GM12878 (cell line): ENCODE measurements at regions not wholly inside any gene's neighbourhood (a gene's known extent, or its start where the extent isn't known, plus 50 kb on each side); places are given as distances from the start of the nearest gene placed in this dataset.

Experiments used
- ATAC-seq: fragments of 200-7000 bp; cut with Tn5 transposase; 3 replicates; pipeline ENCODE4 v1.9.1; 2020; ENCODE audit warnings: mild to moderate bottlenecking, moderate library complexity
- BruUV-seq: library from RNA; stranded (reverse); fragments of 400-500 nt; replicated peaks from 2 replicates; lab custom pipeline; 2021; lab: Mats Ljungman, UMichigan
- CTCF ChIA-PET: fragments of 300-600 bp; sonication (Branson Sonifier 250); formaldehyde crosslinking; extraction: SDS; loops from one replicate; lab custom pipeline; 2021; ENCODE audit warnings: inconsistent platforms; lab: Yijun Ruan, JAX
- POLR2A ChIA-PET: fragments of 350-600 bp; formaldehyde crosslinking; extraction: SDS; loops from one replicate; lab custom pipeline; 2021; ENCODE audit warnings: inconsistent platforms; lab: Charles Lee
- RAD21 ChIA-PET: fragments of 300-600 bp; sonication (Branson Sonifier 250); formaldehyde crosslinking; loops from one replicate; lab custom pipeline; 2023; ENCODE audit warnings: antibody characterized with exemption; ENCODE audit not compliant: unreplicated experiment; lab: Charles Lee
- SMC1A ChIA-PET: fragments of 300-600 bp; sonication (Branson Sonifier 250); formaldehyde crosslinking; loops from one replicate; lab custom pipeline; 2023; ENCODE audit not compliant: unreplicated experiment, uncharacterized antibody; lab: Charles Lee
- DNase-seq: peaks from one replicate; pipeline ENCODE4 v3.0.0-alpha.2; 2011; ENCODE audit warnings: low read depth, low spot score
- FAIRE-seq: peaks from 3 replicates; lab custom pipeline; 2011; peaks lifted over from hg19 to GRCh38; lab: Jason Lieb, UNC
- H2AFZ ChIP-seq: 2 replicates; pipeline ENCODE4 v1.6.0; 2011; ENCODE audit warnings: low read depth, low read length, control low read depth; ENCODE audit not compliant: control insufficient read depth
- H3K27ac ChIP-seq: 2 replicates; pipeline ENCODE4 v1.5.1; 2011; ENCODE audit warnings: control low read depth; ENCODE audit not compliant: control insufficient read depth, insufficient read depth
- H3K27me3 ChIP-seq, 2 experiments: replicated peaks in 1 of 2; 2 replicates each; pipeline versions ENCODE4 v1.6.0 to v1.6.1; 2011; ENCODE audit warnings: low read length in 1 of 2; ENCODE audit not compliant: control insufficient read depth in 2 of 2, insufficient read depth in 2 of 2
- H3K36me3 ChIP-seq, 2 experiments: 2 replicates each; pipeline ENCODE4 v1.5.1; 2011; ENCODE audit warnings: low read length in 1 of 2; ENCODE audit not compliant: control insufficient read depth in 2 of 2, insufficient read depth in 2 of 2
- H3K4me1 ChIP-seq: 2 replicates; pipeline ENCODE4 v1.6.1; 2011; ENCODE audit warnings: mild to moderate bottlenecking, low read length, moderate library complexity, mixed read lengths; ENCODE audit not compliant: control insufficient read depth, insufficient read depth
- H3K4me2 ChIP-seq: 2 replicates; pipeline ENCODE4 v1.6.0; 2011; ENCODE audit warnings: control low read depth; ENCODE audit not compliant: control insufficient read depth, insufficient read depth
- H3K4me3 ChIP-seq: fragments of 200-600 bp; sonication (generic); 2 replicates; pipeline ENCODE4 v1.5.1; 2016
- H3K79me2 ChIP-seq: 2 replicates; pipeline ENCODE4 v1.6.0; 2011; ENCODE audit warnings: low read length; ENCODE audit not compliant: control insufficient read depth, insufficient read depth
- H3K9ac ChIP-seq: 2 replicates; pipeline ENCODE4 v1.8.0; 2011; ENCODE audit warnings: low read length, control low read depth, mixed read lengths; ENCODE audit not compliant: control insufficient read depth, insufficient read depth
- H3K9me3 ChIP-seq: replicated peaks from 3 replicates; pipeline ENCODE4 v1.5.1; 2011; ENCODE audit warnings: mild to moderate bottlenecking, low read length; ENCODE audit not compliant: control insufficient read depth, insufficient read depth
- H4K20me1 ChIP-seq: 2 replicates; pipeline ENCODE4 v1.6.0; 2011; ENCODE audit not compliant: control insufficient read depth, insufficient read depth
- CHD1 ChIP-seq: IDR thresholded peaks from 2 replicates; pipeline ENCODE4 v1.6.1; 2012; ENCODE audit warnings: low read depth, low read length, improper control_type of control experiment
- CHD2 ChIP-seq: IDR thresholded peaks from 2 replicates; pipeline ENCODE4 v1.6.1; 2011; ENCODE audit warnings: low read depth, low read length, improper control_type of control experiment, borderline replicate concordance
- CHD4 ChIP-seq: fragments of 200-600 bp; sonication (generic); IDR thresholded peaks from 2 replicates; pipeline ENCODE4 v1.6.1; 2016; ENCODE audit warnings: mild to moderate bottlenecking
- CREB1 ChIP-seq: IDR thresholded peaks from 2 replicates; pipeline ENCODE4 v1.6.1; 2012; ENCODE audit warnings: low read depth, mild to moderate bottlenecking, inconsistent platforms
- DPF2 ChIP-seq: fragments of 450-650 bp; IDR thresholded peaks from 2 replicates; pipeline ENCODE4 v1.6.1; 2017; ENCODE audit warnings: mild to moderate bottlenecking
- HDGF ChIP-seq: fragments of 450-650 bp; IDR thresholded peaks from 2 replicates; pipeline ENCODE4 v1.6.1; 2016; ENCODE audit warnings: antibody characterized with exemption
- MTA3 ChIP-seq: IDR thresholded peaks from 2 replicates; pipeline ENCODE4 v1.6.1; 2012; ENCODE audit warnings: low read length, inconsistent platforms, borderline replicate concordance
- MXI1 ChIP-seq: fragments of 150-350 bp; IDR thresholded peaks from 2 replicates; pipeline ENCODE4 v1.6.1; 2011; ENCODE audit warnings: low read depth, mild to moderate bottlenecking, inconsistent platforms, low read length, improper control_type of control experiment
- POLR2AphosphoS5 ChIP-seq: IDR thresholded peaks from 2 replicates; pipeline ENCODE4 v1.6.1; 2011; ENCODE audit warnings: mild to moderate bottlenecking, low read length, inconsistent platforms
- SMC3 ChIP-seq: IDR thresholded peaks from 2 replicates; pipeline ENCODE4 v1.6.1; 2011; ENCODE audit warnings: low read length, improper control_type of control experiment, borderline replicate concordance
- TCF12 ChIP-seq: IDR thresholded peaks from 2 replicates; pipeline ENCODE4 v1.6.1; 2011; ENCODE audit warnings: low read depth, mild to moderate bottlenecking, low read length
- YBX1 ChIP-seq: fragments of 450-650 bp; IDR thresholded peaks from 2 replicates; pipeline ENCODE4 v1.6.1; 2016; ENCODE audit warnings: antibody characterized with exemption
- ZBED1 ChIP-seq: IDR thresholded peaks from 2 replicates; pipeline ENCODE4 v1.6.1; 2016; ENCODE audit warnings: borderline replicate concordance
- ZNF274 ChIP-seq: IDR thresholded peaks from one replicate; pipeline ENCODE4 v1.8.0; 2011; ENCODE audit not compliant: insufficient read length, insufficient read depth
- WGBS: methylation state at CpG from one replicate; pipeline ENCODE4 v1.1.6; 2016; ENCODE audit warnings: low lambda C conversion rate; ENCODE audit not compliant: insufficient replicate concordance, insufficient coverage; ENCODE audit errors: missing lambda C conversion rate; 5-methylcytosine and 5-hydroxymethylcytosine counted together
- in situ Hi-C: fragments of 300-500 bp; cut with MboI; formaldehyde crosslinking; loops from 9 replicates; pipeline ENCODE4 v1.14.3; 2018; ENCODE audit warnings: mixed read lengths
- intact Hi-C: fragments of 100-400 bp; cut with micrococcal nuclease; formaldehyde crosslinking; loops from one replicate; pipeline ENCODE4 v1.14.2; 2022; ENCODE audit not compliant: unreplicated experiment
- TF ChIP-seq, protein P1 (sequence below): fragments of 450-650 bp; conservative IDR thresholded peaks from 2 replicates; pipeline ENCODE4 v1.6.1; 2017; ENCODE audit warnings: mild to moderate bottlenecking, moderate library complexity

GRCh38 chr1:222930070-222930469 is 115.2 kb downstream of the DISP1 start (continued):
- TF ChIP-seq, protein P1, sequence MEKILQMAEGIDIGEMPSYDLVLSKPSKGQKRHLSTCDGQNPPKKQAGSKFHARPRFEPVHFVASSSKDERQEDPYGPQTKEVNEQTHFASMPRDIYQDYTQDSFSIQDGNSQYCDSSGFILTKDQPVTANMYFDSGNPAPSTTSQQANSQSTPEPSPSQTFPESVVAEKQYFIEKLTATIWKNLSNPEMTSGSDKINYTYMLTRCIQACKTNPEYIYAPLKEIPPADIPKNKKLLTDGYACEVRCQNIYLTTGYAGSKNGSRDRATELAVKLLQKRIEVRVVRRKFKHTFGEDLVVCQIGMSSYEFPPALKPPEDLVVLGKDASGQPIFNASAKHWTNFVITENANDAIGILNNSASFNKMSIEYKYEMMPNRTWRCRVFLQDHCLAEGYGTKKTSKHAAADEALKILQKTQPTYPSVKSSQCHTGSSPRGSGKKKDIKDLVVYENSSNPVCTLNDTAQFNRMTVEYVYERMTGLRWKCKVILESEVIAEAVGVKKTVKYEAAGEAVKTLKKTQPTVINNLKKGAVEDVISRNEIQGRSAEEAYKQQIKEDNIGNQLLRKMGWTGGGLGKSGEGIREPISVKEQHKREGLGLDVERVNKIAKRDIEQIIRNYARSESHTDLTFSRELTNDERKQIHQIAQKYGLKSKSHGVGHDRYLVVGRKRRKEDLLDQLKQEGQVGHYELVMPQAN = no peak

DNA sequence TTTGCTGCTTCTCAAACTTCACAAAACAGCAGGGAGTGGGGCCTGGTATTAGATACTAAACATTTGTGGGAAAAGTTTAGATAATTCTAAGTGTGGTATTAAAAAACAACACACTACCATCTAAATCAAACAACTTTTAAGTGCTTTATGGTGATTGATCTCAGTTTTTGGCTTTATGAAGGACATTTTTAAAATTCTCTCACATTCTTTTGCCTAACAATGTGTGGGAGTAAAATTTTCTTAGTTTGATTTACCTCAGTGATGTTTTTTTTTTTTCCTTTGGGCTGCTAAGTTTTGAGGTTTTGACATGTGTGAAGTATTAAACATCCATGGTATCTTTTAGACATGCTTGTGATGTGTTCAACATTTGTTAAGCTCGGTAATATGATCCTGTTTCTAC is 116.2 kb downstream of the DISP1 start:
- ATAC-seq (no peak), DNase-seq (no peak), FAIRE-seq (no peak)
- BruUV-seq = no TSS peak
- WGBS = 20% methylated on average over 1 of the region's 1 CpG
- ChIA-PET POLR2A (no interaction called here), RAD21 (no interaction called here), CTCF (interaction anchor here (1.0 to 1.3 kb wide), 2 partner anchors 10 to 138 kb away, joined by 3 read pairs; no protein-coding TSS in a partner anchor), SMC1A (no interaction called here)
- Histone ChIP-seq H3K27ac (no peak overlapping the region), H3K79me2 (no peaks in the 10 kb centered on the region), H2AFZ (no peak overlapping the region), H3K4me2 (no peak overlapping the region), H3K27me3 (no peaks in the 10 kb centered on the region), H3K4me3 (no peak overlapping the region), H3K4me1 (no peaks in the 10 kb centered on the region), H3K36me3 (no peaks in the 10 kb centered on the region), H3K9me3 (no peaks in the 10 kb centered on the region), H4K20me1 (no peaks in the 10 kb centered on the region), H3K9ac (no peak overlapping the region)
- intact Hi-C loops (no loop called here), in situ Hi-C loops (no loop called here)
- TF ChIP-seq SMC3 (no peak), POLR2AphosphoS5 (no peak), CHD4 (no peak)

DNA sequence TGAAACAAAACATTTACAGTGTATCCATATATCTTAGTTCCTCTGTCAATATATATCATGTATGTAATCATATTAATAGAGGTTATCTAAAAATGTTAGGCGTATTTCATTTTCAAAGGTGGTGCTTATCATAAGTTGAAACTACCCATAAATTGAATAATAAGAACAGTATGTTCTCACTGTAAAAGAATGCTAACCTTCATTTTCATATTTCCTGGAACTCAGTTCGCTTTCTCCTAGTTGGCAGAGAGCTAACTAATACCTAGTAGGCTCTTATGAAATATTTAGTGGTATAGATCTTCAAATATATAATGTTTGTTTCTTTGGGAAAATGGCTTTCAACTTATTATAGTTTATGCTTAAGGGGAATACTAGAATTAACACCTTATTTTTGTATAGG is 118.4 kb downstream of the DISP1 start:
- intact Hi-C loops = no loop called here
- POLR2A ChIA-PET = interaction anchor here (0.6 kb wide), 1 partner anchor 48 kb away, joined by 5 read pairs; no protein-coding TSS in a partner anchor
- SMC1A ChIA-PET = no interaction called here
- CTCF ChIA-PET = no interaction called here
- Histone ChIP-seq H3K36me3 (no peaks in the 10 kb centered on the region), H3K27me3 (no peaks in the 10 kb centered on the region), H3K9ac (no peak overlapping the region), H3K4me3 (no peak overlapping the region), H3K9me3 (no peaks in the 10 kb centered on the region), H3K79me2 (no peaks in the 10 kb centered on the region), H2AFZ (no peak overlapping the region), H3K27ac (no peak overlapping the region), H3K4me1 (no peaks in the 10 kb centered on the region), H3K4me2 (no peak overlapping the region), H4K20me1 (no peaks in the 10 kb centered on the region)
- RAD21 ChIA-PET = no interaction called here
- TF ChIP-seq TCF12 (no peak), ZBED1 (no peak), MTA3 (no peak), MXI1 (no peak), YBX1 (no peak), CHD2 (no peak), HDGF (no peak), CREB1 (no peak), CHD1 (no peak), DPF2 (no peak), ZNF274 (no peak)
- in situ Hi-C loops = no loop called here
- FAIRE-seq (no peak), ATAC-seq (no peak), DNase-seq (no peak)
- BruUV-seq = no TSS peak
- WGBS = 43% methylated on average over 2 of the region's 2 CpGs
